Iris pigment epithelial cell (primary cell): ENCODE measurements at regions not wholly inside any gene's neighbourhood (a gene's known extent, or its start where the extent isn't known, plus 50 kb on each side); places are given as distances from the start of the nearest gene placed in this dataset.

Experiments
- DNase-seq: peaks from one replicate; pipeline ENCODE4 v3.0.0-alpha.2; 2011; ENCODE audit warnings: low read depth

DNA sequence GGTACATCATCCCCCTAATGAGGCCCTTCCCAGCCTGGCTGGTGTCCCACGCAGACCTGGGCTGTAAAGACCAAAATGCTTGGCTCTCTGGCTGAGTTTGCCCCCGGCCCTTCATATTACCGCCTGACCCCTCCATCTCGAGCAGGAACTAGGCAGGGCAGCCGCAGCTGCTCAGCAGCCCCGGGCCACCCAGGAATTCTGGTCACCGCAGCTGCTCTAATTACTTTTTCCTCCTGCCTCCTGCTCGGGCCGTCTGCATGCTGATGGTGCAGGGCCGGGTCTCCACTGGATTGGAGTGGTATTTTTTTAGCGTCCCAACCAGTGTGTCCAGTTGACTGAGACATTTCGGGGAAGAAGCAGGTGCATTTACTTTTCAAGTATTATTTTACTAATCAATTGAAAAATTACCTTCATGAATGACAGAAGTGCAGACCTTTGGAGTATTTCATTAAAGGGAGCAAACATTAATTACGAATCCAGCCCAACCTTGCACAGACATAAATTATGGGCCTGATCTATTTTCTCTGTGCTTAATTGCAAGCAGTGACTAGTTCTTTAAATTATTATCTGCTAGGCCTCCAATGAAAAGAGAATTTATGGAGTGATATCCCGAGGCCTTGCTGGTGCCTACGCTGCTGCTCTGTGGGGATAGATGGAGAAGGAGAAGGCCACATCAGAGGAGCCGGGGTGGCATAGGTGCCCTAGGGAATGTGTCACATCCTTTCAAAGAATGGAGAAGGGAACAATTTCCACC, 176.2 kb downstream of the CYLD start:
- no peak for DNase-seq

DNA sequence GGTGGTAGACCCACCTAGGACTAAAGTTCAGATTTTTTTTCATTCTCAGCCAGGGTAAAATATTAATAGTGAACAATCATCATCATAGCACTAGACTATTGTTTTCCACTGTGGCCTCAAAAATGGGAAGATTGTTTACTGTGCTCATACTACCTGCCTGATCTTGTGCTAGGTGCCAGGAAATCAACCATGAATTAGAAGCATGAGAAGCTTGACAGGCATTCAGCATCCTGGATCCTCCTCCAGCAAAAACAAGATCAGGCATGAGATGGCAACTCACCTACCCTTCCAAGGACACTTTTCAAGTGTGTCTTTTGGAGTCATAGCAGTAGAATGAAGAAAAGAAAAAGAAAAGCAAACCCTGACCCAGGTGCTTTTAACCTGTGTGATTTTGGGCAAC, 174.2 kb downstream of the CYLD start:
- DNase-seq: no peak

DNA sequence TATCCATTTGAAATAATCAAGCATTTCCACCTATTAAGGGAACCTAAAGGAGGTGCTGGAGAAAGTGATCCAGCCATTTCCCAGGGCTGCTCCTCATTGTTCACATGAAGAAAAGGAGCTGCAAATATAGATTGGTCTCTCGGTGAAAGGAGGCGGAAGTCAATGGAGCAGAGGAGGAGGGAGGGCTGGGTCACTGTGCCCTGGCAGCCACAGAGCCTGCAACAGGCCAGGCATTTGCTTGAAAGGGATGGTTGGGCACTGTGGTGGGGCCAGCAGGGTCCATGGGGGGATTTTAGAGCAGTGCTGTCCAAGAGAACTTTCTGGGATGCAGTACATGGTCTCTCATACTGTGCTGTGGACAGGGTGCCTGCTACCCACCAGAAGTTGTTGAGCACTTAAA, 173.2 kb downstream of the CYLD start:
- DNase-seq: no peak

DNA sequence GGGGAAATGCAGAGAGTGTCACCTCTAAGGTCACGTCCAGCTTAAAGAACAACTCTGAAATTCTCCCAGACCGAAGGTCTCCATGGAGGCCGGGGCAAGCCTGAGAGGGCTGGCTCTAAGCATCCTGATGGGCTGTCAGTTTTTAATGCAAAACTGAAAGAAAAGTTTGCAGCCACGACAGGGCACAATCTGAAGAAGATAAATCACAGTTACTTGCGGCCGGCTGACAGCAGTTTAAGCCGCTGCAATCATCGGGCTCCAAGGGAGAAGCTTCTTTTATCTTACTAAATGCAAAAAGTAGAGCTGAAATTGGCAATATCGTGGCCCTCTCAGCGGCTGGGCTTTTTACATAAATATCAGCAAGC, 168.8 kb downstream of the CYLD start:
- DNase-seq: no peak

DNA sequence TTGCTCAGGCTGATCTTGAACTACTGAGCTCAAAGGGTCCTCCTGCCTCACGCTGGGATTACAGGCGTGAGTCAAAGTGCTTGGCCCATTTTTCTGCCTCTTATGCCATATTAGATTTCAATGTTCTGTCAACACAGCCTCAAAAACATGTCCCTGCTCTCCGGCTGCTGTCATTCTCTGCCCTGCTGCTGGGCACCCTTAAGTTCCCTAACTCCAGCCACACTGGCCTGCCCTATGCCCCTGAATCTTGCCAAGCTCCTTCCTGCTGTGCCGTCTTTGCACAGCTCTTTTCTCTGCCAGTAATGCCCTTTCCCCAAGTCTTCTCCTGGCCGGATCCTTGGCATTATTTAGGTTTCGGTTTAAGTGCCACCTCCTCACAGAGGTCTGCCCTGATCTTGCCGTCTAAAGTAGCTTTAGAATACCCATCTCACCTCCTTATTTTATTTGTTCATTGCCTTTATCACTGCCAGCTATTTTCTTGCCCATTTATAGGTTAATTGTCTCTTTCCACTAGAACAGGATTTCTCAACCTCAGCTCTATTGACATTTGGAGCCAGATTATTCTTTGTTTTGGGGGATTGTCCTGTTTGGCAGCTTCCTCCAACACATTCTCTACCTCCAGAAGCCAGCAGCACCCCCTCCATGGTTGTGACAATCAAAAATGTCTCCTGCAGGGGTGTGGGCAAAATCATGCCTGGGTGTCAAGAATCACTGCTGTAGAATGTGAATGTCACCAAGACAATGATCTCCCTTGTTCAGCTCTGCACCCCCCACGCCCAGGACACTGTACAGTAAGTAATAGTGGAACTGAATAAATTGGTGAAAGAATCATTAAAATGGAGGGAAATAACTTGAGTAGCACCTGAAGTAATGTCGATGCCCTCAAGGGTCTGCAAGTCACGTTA, 168.2 kb downstream of the CYLD start:
- DNase-seq: no peak

DNA sequence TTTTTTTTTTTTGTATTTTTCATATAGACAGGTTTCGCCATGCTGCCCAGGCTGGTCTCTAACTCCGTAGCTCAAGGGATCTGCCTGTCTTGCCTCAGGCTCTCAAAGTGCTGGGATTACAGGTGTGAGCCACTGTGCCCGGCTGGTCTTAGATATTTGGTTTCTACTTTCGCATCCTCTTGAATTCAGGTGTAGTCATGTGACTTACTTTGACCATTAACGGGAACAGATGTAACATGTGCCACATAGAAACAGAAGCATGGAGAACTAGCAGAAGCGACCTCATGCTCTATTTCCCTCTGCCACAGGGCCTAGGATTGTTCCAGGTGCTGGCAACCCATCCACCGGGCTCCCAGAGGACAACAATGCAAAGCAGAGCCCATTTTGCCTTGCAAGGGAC, 166.6 kb downstream of the CYLD start:
- DNase-seq: no peak

DNA sequence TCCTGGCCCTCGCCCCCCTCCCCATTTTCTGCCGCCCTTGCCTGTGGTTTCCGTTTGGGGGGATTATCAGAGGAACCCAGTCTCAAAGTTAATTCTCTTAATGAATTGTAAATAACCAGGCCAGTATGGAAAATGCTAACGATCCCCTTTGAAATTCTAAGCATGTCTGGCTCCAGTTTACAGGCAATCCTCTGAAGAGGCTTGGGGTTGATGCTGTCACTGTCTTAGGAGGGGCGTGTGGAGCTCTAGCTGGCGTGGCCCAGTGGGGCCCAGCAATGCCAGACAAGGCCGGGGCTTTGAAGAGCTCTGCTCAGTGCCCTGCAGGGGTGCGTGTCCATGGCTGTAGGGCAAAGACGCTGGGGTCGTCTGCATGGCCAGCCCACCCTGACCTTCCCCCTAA, 164.6 kb downstream of the CYLD start:
- no peak for DNase-seq

DNA sequence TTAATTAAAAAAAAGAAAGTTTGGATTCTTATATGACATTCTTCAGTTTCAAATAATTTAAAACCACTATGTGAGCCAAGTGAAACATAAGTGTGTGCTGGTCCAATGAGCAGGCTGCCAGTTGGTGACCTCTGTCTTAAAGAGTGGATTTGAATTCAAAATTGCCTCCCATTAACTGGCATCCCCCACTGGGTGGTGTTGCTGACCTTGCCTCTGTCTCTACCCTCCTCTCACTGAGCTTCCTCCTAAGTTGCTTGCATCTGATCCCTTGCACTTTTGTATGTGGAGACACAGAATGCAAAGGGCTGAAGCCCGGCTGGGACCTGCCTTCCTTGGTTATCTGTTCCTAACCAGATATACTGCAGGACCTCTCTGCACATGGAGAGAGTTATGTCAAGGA, 160.6 kb downstream of the CYLD start:
- DNase-seq: no peak

DNA sequence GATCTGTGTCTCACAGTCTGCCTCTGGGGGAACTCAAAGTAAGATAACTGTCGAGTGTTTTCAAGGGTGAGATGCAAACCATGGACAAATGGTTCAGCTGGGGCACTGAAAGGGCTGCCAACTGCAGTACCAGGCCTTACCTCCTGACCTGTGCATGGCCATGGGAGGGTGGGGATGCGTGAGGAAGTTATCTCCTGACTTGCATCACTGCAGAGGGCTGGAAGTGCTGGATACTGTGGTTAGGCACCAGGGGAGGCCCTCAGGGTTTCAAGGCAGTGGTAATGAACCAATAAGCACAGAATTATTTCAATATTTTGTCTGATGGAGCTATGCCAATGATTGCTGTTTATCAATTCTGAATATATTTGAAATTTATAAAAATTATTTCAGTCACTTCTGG, 159.2 kb downstream of the CYLD start:
- DNase-seq: no peak

DNA sequence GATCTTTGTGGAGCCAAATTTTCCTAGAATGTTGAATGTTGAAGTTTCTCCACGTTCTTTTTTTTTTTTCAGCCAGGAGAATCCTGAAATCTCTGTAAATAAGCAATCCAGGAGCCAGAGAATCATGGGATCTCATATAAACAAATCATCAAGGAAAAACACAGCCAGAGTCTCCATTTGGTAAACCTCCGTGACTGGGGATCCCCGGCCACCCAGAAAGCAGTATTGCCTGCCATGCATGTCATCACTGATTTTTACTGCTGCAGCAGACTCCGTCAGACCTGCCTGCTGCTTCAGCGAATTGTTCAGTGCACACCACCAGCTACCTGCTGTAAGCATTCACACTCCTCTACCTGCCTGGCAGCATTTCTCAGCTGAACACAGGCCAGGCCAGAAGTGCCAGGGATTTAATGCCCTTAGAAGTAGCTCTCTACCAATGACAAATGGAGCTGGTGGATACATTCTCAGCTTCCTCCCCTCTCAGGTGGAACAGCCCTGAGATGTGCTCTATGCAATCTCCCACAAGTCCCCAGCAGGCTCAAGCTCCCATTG, 158.6 kb downstream of the CYLD start:
- DNase-seq: no peak

DNA sequence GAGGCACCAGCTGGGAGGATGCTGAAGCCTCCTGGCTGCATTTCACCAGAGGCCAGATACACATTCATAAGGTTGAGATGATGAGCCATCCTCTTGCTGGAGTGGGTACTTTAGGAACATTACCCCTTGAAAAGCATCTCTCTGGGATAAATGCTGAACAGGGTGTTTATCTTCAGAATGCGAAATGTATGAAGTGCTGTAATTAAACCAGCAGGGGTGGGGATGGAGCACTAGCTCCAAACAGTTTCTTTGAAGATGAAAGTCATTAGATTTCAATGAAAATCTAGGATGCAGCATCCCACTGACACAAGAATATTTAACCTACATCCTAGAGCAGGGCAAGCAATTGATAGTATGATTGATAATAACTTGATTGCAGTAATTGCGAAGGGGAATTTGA, 158.1 kb downstream of the CYLD start:
- no peak for DNase-seq

DNA sequence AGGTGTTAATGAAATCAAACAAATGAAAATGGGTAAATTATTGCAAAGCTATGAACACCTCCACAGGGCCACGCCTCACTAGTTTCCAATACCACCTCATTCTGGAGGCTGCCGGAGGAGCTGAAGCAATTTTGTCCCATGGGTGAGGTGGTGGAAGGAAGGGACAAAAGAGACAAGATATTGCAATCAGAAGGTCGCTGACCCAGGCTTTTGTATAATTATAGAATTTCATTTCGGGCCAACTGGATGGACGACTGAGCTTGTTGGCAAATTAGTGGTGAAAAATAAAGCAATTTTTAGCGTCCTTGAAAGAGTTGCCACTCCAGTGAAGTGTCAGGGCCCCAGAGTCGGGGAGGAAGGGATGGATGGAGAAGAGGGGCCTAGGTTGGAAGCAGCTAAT, 147.9 kb downstream of the CYLD start:
- no peak for DNase-seq

DNA sequence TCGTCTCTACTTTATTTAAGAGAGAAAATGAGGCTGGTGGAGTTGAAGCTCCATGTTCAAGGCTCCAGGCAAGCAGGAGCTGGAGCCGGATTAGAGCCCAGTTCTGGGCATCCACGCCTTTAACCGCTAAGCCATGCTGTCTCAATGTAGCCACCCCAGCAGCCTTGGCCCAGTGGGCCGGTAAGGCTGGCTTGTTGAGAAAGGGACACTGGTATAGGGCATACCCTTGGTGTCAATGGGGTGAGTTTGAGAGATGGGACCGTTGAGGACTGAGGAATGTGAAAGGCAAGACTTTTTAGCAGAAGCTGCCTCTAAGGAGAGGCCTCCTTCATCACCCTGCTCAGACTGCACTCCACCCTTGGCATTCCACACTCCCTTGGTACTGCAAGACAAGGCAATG, 147.4 kb downstream of the CYLD start:
- no peak for DNase-seq

DNA sequence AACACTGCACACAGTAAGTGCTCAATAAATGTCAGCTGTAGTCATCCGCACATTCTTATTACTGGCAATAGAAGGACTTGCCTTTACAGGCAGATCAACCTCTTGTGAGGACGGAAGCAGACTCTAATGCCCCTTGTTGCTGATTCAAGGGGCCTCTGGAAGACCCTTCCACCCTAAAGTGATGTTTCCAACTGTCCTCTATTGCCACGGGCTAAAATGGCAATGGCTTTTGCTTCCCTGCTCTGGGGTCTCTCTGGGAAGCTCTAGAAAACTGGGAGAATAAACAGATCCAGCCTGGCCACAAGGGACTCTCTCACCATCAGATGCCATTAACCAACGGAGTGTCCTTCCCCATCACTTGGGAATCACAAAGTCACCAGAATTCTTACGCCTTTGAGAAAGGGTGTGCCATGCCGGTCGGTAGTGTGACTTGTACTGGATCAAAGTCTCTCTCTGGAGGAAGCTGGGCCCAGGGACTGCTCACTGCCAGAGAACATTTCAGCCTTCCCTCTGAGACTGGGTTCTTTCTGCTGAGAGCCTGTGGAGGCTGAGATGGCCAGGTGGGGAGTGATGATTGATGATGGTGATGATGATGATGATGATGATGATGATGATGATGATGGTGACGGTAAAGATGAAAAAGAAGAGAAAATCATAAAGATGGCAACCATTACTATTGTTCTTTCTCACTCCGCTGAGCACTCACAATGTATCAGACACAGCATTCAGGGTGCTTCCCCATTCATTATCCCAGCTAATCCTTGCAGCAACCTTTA, 146.8 kb downstream of the CYLD start:
- no peak for DNase-seq

DNA sequence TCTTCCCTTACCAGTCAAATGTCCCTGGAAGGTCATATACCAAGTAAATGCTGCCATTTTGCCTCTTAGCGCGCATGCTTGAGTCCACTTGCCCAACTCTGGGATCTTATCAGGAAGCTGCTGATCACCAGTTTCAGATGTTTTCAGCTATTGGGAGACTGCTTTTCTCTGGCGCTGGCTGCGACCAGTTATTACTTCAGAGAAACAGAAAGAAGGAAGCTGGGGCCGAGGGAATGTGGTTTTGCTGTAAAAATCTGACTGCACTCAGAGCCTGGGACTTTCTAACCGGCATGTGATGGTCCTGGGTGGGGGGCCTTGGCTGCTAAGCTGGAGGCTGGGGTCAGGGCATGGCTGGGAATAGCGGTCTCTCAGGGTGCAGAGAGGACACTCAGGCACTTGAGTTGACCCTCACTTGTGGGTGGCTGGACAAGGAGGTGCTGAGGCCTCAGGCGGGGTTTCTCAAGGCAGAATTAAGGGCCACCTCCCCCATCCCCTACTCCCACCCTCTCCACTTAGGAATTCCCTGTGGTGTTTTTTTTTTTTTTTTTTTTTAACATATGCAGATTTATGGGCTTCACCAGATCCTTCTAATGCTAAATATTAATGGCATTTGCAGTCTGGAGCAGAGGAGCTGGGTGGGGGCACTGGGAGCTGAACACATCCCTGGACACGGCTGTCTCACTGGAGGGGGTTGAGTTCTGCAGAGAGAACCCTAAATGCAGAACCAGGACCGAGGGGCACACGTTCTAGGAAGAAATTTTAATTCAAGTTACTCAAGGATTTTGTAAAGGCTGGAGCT, 145.8 kb downstream of the CYLD start:
- DNase-seq: no peak

DNA sequence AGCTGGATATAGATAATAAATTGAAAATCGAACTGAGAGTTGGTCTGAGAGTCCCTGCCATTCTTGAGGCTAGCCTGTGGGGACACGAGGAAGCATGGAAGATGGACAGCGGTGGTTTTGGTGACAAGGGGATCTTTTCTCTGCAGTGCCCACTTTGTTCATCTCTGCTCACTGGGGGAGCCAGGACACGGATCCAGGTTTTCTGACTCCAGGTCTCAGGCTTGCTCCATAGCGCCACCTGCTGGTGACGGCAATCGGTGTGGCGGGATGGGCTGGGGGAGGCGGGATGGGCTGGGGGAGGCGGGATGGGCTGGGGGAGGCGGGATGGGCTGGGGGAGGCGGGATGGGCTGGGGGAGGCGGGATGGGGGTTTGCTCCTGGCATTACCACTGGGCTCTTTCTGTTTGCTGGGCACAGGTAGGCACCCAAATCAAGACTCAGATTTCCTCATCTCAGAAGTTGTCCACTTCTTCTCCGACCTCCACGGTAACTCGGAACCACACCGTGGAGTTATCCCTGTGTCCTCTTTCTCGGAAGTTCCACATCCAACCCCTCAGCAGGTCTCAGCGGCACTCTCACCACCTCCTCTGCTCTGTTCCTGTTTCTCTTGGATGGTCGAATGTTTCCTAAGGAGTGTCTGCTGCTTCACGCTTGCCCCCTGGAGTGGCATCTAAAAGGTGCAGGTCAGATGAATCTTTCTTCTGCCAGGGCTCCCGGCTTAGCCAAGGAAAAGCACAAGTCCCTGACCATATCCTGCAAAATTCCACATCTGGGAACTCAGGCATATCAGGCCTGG, 142.4 kb downstream of the CYLD start:
- DNase-seq: no peak

DNA sequence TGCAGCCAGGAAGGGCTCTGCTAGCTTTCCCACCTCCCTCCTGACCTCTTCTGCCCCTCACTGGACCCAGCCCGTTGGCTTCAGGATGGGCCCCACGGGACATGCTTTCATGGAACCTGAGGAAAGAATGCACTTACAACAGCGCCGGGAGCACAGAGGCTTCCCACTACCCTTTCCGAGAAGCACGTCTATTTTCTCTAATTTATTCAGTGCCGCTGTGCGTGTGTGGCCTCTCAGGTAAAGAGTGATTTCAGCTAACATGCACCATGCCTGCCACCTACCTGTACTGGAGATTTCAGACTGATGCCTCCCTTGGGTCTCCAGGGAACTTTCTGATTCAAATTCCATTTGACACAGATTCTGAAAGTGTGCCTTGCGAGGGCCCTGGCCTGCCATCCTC, 140.1 kb downstream of the CYLD start:
- DNase-seq: no peak

DNA sequence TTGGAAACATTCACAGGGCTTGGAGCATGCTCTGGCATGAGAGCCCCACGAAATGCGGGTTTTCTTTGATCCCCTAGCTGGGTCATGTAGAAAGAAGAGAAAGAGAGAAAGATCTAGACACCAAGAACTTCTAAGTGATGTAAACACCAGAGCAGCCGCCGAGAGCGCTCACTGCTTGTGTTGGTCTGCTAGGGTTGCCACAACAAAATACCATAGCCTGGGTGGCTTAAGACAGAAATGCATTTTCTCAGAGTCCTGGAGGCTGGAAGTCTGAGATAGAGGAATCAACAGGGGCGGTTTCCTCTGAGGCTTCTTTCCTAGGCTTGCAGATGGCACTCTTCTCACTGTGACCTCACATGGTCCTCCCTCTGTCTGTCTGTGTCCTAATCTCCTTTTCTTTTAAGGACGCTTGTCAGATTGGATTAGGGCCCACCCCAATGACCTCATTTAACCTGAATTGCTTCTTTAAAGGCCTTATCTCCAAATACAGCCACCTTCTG, 139.5 kb downstream of the CYLD start:
- no peak for DNase-seq

DNA sequence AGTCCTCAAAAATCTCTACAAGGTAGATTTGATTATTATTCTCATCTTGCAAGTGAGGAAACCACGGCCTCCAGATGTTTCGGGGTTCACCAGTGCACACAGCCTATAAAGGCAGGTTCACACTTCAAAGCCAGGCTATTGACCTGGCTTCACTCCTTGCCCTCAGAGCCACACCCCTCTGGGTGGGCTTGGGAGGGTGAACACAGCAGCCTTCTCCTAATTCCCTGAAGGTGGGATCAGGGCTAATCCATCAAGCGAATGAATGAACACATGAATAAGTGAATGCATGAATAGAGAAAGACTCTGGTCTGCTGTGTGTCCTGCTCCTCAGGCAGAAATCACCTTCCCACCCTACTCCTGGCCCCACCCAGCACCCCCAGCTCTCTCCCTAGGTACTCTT, 139.0 kb downstream of the CYLD start:
- DNase-seq: no peak

DNA sequence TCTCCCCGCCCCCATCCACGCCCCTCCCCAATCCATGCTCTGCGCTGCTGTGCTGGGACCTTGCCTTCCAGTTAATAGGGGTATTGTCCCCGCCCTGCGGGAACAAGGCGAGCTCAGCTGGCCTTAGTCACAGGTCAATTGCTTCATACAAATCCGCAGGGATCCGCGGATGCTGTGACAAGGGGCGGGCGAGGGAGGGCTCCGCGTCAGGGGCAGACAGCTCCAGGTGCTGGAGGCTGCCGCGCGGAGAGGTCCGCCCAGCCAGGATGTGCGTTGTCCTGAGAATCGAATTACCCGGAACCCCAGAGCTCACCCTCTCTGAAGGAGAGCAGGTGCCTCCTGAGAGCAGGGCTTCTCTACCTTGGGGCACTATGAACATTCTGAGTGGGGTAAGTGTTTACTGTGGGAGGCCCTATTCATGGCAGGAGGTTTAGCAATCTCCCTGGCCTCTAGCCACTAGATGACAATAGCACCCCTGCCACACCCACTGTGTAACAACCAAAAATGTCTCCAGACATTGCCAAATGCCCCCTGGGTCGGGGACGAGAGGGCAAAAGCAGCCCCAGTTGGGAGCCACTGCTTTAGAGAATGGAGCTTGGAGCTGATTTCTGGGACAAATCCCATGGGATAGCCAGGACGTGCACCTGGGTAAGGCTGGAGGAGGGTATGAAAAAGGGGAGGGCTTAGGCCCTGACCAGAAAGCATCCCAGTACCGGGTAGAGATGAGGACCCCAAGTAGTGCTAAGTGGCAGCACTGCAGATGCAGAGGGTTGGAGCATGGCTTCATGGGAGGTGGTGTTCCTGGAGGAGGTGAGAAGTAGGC, 138.2 kb downstream of the CYLD start:
- DNase-seq: no peak
